DOHH2 (cell line): ENCODE measurements at regions not wholly inside any gene's neighbourhood (a gene's known extent, or its start where the extent isn't known, plus 50 kb on each side); places are given as distances from the start of the nearest gene placed in this dataset.

Source experiments
- H3F3A ChIP-seq: fragments of 200-600 bp; sonication (generic), shearing (Covaris generic); 2 replicates; pipeline ENCODE4 v1.6.0; 2016; ENCODE audit warnings: antibody characterized with exemption, mild to moderate bottlenecking; ENCODE audit not compliant: control insufficient read depth, insufficient read depth
- H3K27ac ChIP-seq: fragments of 200-600 bp; sonication (generic); 2 replicates; pipeline ENCODE4 v1.5.1; 2014; ENCODE audit warnings: low read depth, mild to moderate bottlenecking, low read length, moderate library complexity
- H3K27me3 ChIP-seq: fragments of 200-600 bp; sonication (generic); 2 replicates; pipeline ENCODE4 v1.6.1; 2014; ENCODE audit warnings: mild to moderate bottlenecking, low read length, mixed read lengths; ENCODE audit not compliant: control insufficient read depth
- H3K36me3 ChIP-seq: fragments of 200-600 bp; sonication (generic); 2 replicates; pipeline ENCODE4 v1.6.1; 2014; ENCODE audit warnings: mild to moderate bottlenecking, low read length, moderate library complexity, mixed read lengths; ENCODE audit not compliant: control insufficient read depth
- H3K4me1 ChIP-seq: fragments of 200-600 bp; sonication (generic); 2 replicates; pipeline ENCODE4 v1.6.1; 2014; ENCODE audit warnings: mild to moderate bottlenecking, low read length, mixed read lengths; ENCODE audit not compliant: control insufficient read depth
- H3K4me2 ChIP-seq: fragments of 200-600 bp; sonication (generic); 2 replicates; pipeline ENCODE4 v1.6.0; 2014; ENCODE audit warnings: mild to moderate bottlenecking, low read length, moderate library complexity
- H3K4me3 ChIP-seq: fragments of 200-600 bp; sonication (generic); 2 replicates; pipeline ENCODE4 v1.5.1; 2014; ENCODE audit warnings: mild to moderate bottlenecking, low read length, mixed read lengths
- H3K79me2 ChIP-seq: fragments of 200-600 bp; sonication (generic); 2 replicates; pipeline ENCODE4 v1.6.1; 2014; ENCODE audit warnings: mild to moderate bottlenecking, low read length, mixed read lengths; ENCODE audit not compliant: control insufficient read depth
- H3K9me2 ChIP-seq: fragments of 200-600 bp; sonication (generic); replicated peaks from 2 replicates; pipeline ENCODE4 v1.6.1; 2014; ENCODE audit warnings: mild to moderate bottlenecking, low read length, mixed read lengths; ENCODE audit not compliant: control insufficient read depth
- H3K9me3 ChIP-seq: fragments of 200-600 bp; sonication (generic); 2 replicates; pipeline ENCODE4 v1.6.1; 2014; ENCODE audit warnings: antibody characterized with exemption, low read length, mixed read lengths; ENCODE audit not compliant: control insufficient read depth, insufficient read depth
- H4K20me1 ChIP-seq: fragments of 200-600 bp; sonication (generic); 2 replicates; pipeline ENCODE4 v1.6.0; 2014; ENCODE audit warnings: low read depth, mild to moderate bottlenecking, antibody characterized with exemption, low read length, moderate library complexity; ENCODE audit not compliant: control insufficient read depth, insufficient read depth
- EZH2phosphoT487 ChIP-seq: fragments of 200-600 bp; sonication (generic); IDR thresholded peaks from 2 replicates; pipeline ENCODE4 v1.6.1; 2017; ENCODE audit warnings: borderline replicate concordance, mild to moderate bottlenecking, antibody characterized with exemption, low read length, moderate library complexity, mixed read lengths
- TF ChIP-seq, protein P1 (sequence below): fragments of 200-600 bp; sonication (generic); IDR thresholded peaks from one replicate; pipeline ENCODE4 v1.5.1; 2014; ENCODE audit warnings: antibody characterized with exemption, mild to moderate bottlenecking, low read depth, low read length; ENCODE audit not compliant: poor library complexity, severe bottlenecking

DNA sequence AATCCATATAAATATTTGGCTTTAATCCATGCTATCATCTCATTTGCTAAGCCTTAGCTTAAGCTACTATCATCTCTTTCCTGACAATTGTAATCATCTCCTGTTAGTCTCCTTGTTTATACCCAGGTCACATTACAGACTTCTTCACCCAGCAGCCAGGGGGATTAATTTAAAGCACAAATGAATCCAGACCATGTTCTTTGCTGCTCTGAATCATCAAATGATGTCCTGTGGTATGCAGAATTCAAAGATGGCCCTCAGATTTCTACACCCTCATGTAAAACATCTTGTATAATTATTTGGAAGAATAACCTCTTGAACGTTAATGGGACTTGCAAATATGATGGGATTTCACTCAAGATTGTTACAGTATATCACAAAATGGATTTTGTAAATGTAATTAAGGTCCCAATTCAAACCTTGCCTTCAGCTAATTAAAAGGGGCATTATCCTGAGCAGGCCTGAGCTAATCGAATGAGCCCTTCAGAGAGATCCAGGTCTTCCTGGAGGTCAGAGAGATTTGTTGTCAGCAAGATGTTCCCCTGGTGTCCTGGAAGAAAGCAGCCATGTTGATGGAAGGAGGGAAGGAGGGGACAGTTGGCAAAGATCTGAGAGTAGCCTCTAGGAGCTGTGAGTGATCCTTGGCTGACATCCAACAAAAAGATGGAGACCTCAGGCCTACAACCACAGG is 241.1 kb upstream of the MMADHC start:
- Histone ChIP-seq H3K27me3 (no peaks in the 10 kb centered on the region), H3K4me2 (no peak overlapping the region), H3K4me3 (no peak overlapping the region), H3K36me3 (no peaks in the 10 kb centered on the region), H3F3A (no peaks in the 10 kb centered on the region), H3K4me1 (no peaks in the 10 kb centered on the region), H3K27ac (no peak overlapping the region), H3K79me2 (no peaks in the 10 kb centered on the region), H3K9me2 (no peaks in the 10 kb centered on the region), H3K9me3 (no peaks in the 10 kb centered on the region), H4K20me1 (no peaks in the 10 kb centered on the region)
- TF ChIP-seq, protein P1, sequence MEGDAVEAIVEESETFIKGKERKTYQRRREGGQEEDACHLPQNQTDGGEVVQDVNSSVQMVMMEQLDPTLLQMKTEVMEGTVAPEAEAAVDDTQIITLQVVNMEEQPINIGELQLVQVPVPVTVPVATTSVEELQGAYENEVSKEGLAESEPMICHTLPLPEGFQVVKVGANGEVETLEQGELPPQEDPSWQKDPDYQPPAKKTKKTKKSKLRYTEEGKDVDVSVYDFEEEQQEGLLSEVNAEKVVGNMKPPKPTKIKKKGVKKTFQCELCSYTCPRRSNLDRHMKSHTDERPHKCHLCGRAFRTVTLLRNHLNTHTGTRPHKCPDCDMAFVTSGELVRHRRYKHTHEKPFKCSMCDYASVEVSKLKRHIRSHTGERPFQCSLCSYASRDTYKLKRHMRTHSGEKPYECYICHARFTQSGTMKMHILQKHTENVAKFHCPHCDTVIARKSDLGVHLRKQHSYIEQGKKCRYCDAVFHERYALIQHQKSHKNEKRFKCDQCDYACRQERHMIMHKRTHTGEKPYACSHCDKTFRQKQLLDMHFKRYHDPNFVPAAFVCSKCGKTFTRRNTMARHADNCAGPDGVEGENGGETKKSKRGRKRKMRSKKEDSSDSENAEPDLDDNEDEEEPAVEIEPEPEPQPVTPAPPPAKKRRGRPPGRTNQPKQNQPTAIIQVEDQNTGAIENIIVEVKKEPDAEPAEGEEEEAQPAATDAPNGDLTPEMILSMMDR: no peak
- TF ChIP-seq EZH2phosphoT487: no peak

DNA sequence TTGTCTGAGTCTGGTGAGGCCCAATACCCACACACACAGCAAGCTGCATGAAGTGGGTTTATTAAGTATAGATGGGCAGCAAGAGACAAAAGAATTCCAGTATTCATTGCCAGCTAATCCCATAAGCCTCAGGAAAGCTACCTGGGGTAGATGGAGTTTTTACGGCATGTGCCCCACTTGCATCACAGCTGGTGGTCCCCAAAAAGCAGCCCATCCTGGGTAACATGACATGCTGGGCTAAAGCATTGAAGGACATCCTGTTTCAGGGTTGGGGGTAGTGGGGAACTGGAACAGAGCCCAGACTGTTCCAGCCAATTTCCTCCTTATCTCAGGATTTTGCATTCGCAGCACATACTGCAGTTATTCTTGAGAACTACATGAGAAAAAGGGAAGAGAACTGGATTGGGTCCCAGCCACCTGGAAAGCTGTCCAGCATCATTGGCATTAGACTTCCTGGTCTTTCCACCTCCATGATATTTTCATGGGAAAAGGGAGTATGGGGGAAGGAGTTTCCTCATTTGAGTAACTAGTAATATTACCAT is 240.1 kb upstream of the MMADHC start:
- H3K27me3 ChIP-seq: no peaks in the 10 kb centered on the region

GRCh38 chr2:149826471-149827125 is 239.0 kb upstream of the MMADHC start:
- H3K79me2 ChIP-seq: no peaks in the 10 kb centered on the region
- no peak for TF ChIP-seq EZH2phosphoT487
- H4K20me1 ChIP-seq: no peaks in the 10 kb centered on the region
- no peaks in the 10 kb centered on the region for H3K36me3 ChIP-seq
- H3K4me2 ChIP-seq: no peak overlapping the region
- no peaks in the 10 kb centered on the region for H3K9me2 ChIP-seq
- H3K27me3 ChIP-seq: no peaks in the 10 kb centered on the region
- no peaks in the 10 kb centered on the region for H3K9me3 ChIP-seq
- H3K4me1 ChIP-seq: no peaks in the 10 kb centered on the region
- H3K27ac ChIP-seq: no peak overlapping the region
- no peaks in the 10 kb centered on the region for H3F3A ChIP-seq
- H3K4me3 ChIP-seq: no peak overlapping the region

More for the DNA sequence above, 240.1 kb upstream of the MMADHC start:
- no peak for TF ChIP-seq EZH2phosphoT487
- TF ChIP-seq, protein P1: no peak
- Histone ChIP-seq H3K4me3 (no peak overlapping the region), H4K20me1 (no peaks in the 10 kb centered on the region), H3K36me3 (no peaks in the 10 kb centered on the region), H3K9me3 (no peaks in the 10 kb centered on the region), H3K4me1 (no peaks in the 10 kb centered on the region), H3K9me2 (no peaks in the 10 kb centered on the region), H3F3A (no peaks in the 10 kb centered on the region), H3K79me2 (no peaks in the 10 kb centered on the region), H3K27ac (no peak overlapping the region), H3K4me2 (no peak overlapping the region)

GRCh38 chr2:149825473-149825872 is 237.9 kb upstream of the MMADHC start:
- H3K9me2 ChIP-seq: no peaks in the 10 kb centered on the region
- no peak overlapping the region for H3K27ac ChIP-seq
- no peaks in the 10 kb centered on the region for H3K27me3 ChIP-seq
- no peaks in the 10 kb centered on the region for H3K36me3 ChIP-seq
- no peak overlapping the region for H3K4me3 ChIP-seq
- H3K4me2 ChIP-seq: no peak overlapping the region
- H4K20me1 ChIP-seq: no peaks in the 10 kb centered on the region
- TF ChIP-seq EZH2phosphoT487: no peak
- TF ChIP-seq, protein P1: no peak
- no peaks in the 10 kb centered on the region for H3K79me2 ChIP-seq
- no peaks in the 10 kb centered on the region for H3K9me3 ChIP-seq
- H3K4me1 ChIP-seq: no peaks in the 10 kb centered on the region
- H3F3A ChIP-seq: no peaks in the 10 kb centered on the region
